ENCODE measurements at regions not wholly inside any gene's neighbourhood (a gene's known extent, or its start where the extent isn't known, plus 50 kb on each side); places are given as distances from the start of the nearest gene placed in this dataset.

- TF ChIP-seq MAX (IDR thresholded peaks at IDR 0.05) (no peak), POLR2AphosphoS5 (IDR thresholded peaks at IDR 0.05; ENCODE audit: low read depth, low read length) (no peak), EZH2 (IDR thresholded peaks at IDR 0.05) (no peak), CBX3 (IDR thresholded peaks at IDR 0.05; ENCODE audit: low read depth) (no peak), CTCF (IDR thresholded peaks at IDR 0.05 in 2 of 3, conservative IDR thresholded peaks at IDR 0.05 in 1 of 3; ENCODE audit: borderline replicate concordance in 1 of 3, insufficient read depth in 1 of 3, low read depth in 2 of 3, low read length in 2 of 3) (no peak), POLR2A (IDR thresholded peaks at IDR 0.05; ENCODE audit: borderline replicate concordance, extremely low read depth, insufficient read depth, insufficient read length) (no peak), REST (IDR thresholded peaks at IDR 0.05; ENCODE audit: low read depth) (no peak), ATF3 (IDR thresholded peaks at IDR 0.05) (no peak), ELF1 (IDR thresholded peaks at IDR 0.05; ENCODE audit: borderline replicate concordance, low read depth) (no peak), ZNF274 (IDR thresholded peaks at IDR 0.05; ENCODE audit: low read depth, low read length) (no peak), ZBTB33 (IDR thresholded peaks at IDR 0.05; ENCODE audit: extremely low read depth, insufficient replicate concordance, low read length) (no peak)
Measured at GRCh38 chr6:14951704-14952103, 294.2 kb upstream of the JARID2 start.

Data from HCT116 (cell line).